ENCODE measurements at regions not wholly inside any gene's neighbourhood (a gene's known extent, or its start where the extent isn't known, plus 50 kb on each side); places are given as distances from the start of the nearest gene placed in this dataset.
"Not testable (repeated sequence)": the region's sequence is repeated elsewhere in the genome, so short reads cannot be mapped to it uniquely, and the experiment has no call there.

- intact Hi-C loops (cut with DNase I): no loop called here
- no peak for DNase-seq
- WGBS, 2 donors: 39 to 48% methylated on average over 3 of the region's 3 CpGs
- no peak for TF ChIP-seq POLR2A (IDR thresholded peaks at IDR 0.05)
- Histone ChIP-seq H3K27ac (peak overlapping the region in 1 of 4 donors; percentile 26), H3K27me3 (no peaks in the 10 kb centered on the region), H3K4me1 (peaks cover 0 to 27% (median 0%) of the 10 kb centered on the region in 3 donors), H3K36me3 (no peaks in the 10 kb centered on the region), H3K4me3 (no peak overlapping the region), H3K9me3 (no peaks in the 10 kb centered on the region)
Measured at GRCh38 chr3:118536764-118537163, 497.9 kb downstream of the IGSF11 start.

DNA sequence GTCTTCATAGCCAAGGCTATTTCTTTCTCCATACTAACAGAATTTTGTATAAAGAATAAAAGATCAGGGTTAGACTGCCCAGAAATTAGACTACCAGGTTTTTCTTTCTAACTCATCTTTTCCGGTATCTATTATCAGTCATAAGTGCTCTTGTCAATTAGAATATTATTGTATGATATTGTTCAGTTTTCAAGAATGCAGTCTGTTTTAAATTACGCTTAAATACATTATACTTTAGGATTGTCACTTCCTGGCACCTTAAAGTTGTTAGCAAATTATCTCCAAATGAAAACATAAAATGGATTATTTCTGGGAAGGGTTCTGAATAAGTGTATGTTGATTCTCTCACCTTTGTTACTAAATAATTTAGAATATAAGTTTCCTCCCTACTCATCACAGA, 497.2 kb downstream of the IGSF11 start:
- no peak overlapping the region for H3K4me3 ChIP-seq
- DNase-seq: no peak
- intact Hi-C loops (cut with DNase I): no loop called here
- H3K9me3 ChIP-seq: no peaks in the 10 kb centered on the region
- WGBS, 2 donors: 81 to 90% methylated on average over 2 of the region's 2 CpGs
- peak overlapping the region in 1 of 4 donors; percentile 26 for H3K27ac ChIP-seq
- TF ChIP-seq, protein P1, sequence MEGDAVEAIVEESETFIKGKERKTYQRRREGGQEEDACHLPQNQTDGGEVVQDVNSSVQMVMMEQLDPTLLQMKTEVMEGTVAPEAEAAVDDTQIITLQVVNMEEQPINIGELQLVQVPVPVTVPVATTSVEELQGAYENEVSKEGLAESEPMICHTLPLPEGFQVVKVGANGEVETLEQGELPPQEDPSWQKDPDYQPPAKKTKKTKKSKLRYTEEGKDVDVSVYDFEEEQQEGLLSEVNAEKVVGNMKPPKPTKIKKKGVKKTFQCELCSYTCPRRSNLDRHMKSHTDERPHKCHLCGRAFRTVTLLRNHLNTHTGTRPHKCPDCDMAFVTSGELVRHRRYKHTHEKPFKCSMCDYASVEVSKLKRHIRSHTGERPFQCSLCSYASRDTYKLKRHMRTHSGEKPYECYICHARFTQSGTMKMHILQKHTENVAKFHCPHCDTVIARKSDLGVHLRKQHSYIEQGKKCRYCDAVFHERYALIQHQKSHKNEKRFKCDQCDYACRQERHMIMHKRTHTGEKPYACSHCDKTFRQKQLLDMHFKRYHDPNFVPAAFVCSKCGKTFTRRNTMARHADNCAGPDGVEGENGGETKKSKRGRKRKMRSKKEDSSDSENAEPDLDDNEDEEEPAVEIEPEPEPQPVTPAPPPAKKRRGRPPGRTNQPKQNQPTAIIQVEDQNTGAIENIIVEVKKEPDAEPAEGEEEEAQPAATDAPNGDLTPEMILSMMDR (IDR thresholded peaks at IDR 0.05): no peak
- no peak for TF ChIP-seq POLR2A (IDR thresholded peaks at IDR 0.05)
- H3K36me3 ChIP-seq: no peaks in the 10 kb centered on the region
- no peaks in the 10 kb centered on the region for H3K27me3 ChIP-seq
- peaks cover 0 to 32% (median 0%) of the 10 kb centered on the region in 3 donors for H3K4me1 ChIP-seq

DNA sequence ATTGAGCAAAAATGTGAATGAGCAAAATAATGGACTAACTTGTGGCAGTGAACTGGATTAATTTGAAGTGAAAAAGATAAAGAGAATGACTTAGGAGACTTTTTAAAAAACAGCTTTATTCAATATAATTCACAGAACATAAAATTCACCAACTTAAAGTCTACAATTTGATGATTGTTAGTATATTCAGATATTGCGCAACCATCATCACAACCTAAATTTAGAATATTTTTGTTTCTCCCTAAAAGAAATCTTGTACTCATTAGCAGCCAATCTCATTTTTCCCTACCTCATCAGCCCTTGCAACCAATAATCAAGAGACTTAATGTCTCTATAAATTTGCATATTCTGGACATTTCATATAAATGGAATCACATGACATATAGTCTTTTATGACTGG, 496.5 kb downstream of the IGSF11 start:
- no peak overlapping the region for H3K4me3 ChIP-seq
- peaks cover 0 to 32% (median 0%) of the 10 kb centered on the region in 3 donors for H3K4me1 ChIP-seq
- H3K36me3 ChIP-seq: no peaks in the 10 kb centered on the region
- no peak overlapping the region for H3K27ac ChIP-seq
- WGBS, 2 donors: 93 to 100% methylated on average over 1 of the region's 1 CpG
- H3K9me3 ChIP-seq: no peaks in the 10 kb centered on the region
- intact Hi-C loops (cut with DNase I): no loop called here
- TF ChIP-seq, protein P1 (IDR thresholded peaks at IDR 0.05): no peak
- no peak for TF ChIP-seq POLR2A (IDR thresholded peaks at IDR 0.05)
- no peaks in the 10 kb centered on the region for H3K27me3 ChIP-seq
- no peak for DNase-seq

GRCh38 chr3:118539820-118540447, 494.7 kb downstream of the IGSF11 start:
- H3K27me3 ChIP-seq; DNase-seq; H3K4me3 ChIP-seq; H3K36me3 ChIP-seq; H3K9me3 ChIP-seq; intact Hi-C loops (cut with DNase I): not testable (repeated sequence)
- H3K4me1 ChIP-seq: peaks cover 0 to 45% (median 4%) of the 10 kb centered on the region in 3 donors
- 77 to 81% methylated on average over 13 of the region's 13 CpGs for WGBS, 2 donors
- H3K27ac ChIP-seq: peak overlapping the region in 1 of 4 donors; percentile 13

- intact Hi-C loops (cut with DNase I); H3K36me3 ChIP-seq; DNase-seq; H3K4me3 ChIP-seq; H3K9me3 ChIP-seq; H3K27me3 ChIP-seq: not testable (repeated sequence)
- Histone ChIP-seq H3K4me1 (peaks cover 0 to 50% (median 4%) of the 10 kb centered on the region in 3 donors), H3K27ac (peak overlapping the region in 1 of 4 donors; percentile 63)
- WGBS, 2 donors: 35 to 50% methylated on average over 1 to 2 of the region's 5 CpGs
Measured at GRCh38 chr3:118540448-118540821, 494.2 kb downstream of the IGSF11 start.

DNA sequence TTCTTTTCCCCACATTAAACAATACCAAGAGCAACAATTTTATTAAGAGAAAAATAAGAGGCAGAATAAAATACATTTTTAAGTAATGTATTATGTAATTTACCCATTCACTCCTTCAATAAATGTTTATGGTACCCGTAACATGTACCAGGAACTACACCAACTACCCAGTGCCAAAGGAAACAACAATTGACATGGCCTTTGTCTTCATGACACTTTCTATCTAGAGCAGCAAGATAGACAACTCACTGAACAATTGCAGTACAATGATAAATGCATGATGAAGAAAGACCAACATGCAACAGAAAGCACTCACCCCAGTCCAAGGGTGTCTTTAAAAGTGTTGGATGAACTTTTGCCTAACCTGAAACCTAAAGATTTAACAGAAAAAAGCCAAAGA, 493.8 kb downstream of the IGSF11 start:
- TF ChIP-seq, protein P1 (IDR thresholded peaks at IDR 0.05): no peak
- no peaks in the 10 kb centered on the region for H3K9me3 ChIP-seq
- no peak overlapping the region for H3K4me3 ChIP-seq
- no peaks in the 10 kb centered on the region for H3K36me3 ChIP-seq
- H3K4me1 ChIP-seq: peaks cover 0 to 50% (median 4%) of the 10 kb centered on the region in 3 donors
- intact Hi-C loops (cut with DNase I): no loop called here
- DNase-seq: no peak
- peak overlapping the region in 2 of 4 donors; percentile 34 to 63 for H3K27ac ChIP-seq
- 38 to 63% methylated on average over 1 of the region's 1 CpG for WGBS, 2 donors
- no peaks in the 10 kb centered on the region for H3K27me3 ChIP-seq

DNA sequence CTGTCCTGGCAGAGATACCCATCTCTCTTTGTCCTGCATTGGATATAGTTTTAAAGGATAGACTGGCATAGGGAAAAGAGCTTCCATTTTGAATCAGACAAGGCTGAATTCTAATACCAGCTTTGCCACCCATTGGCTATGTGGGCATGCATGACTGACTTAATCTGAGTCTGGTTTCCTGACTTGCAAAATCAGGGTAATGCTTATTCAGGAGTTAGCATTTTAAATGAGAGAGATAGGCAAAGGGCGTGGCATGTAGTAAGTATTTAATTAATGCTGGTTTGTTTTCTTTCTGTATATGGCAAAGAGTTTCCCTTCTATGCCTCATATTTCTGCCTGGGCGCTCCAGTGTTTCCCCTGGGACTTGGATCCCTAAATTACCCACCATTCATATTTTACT, 492.9 kb downstream of the IGSF11 start:
- peaks cover 0 to 40% (median 4%) of the 10 kb centered on the region in 3 donors for H3K4me1 ChIP-seq
- DNase-seq: no peak
- no peaks in the 10 kb centered on the region for H3K9me3 ChIP-seq
- 59 to 80% methylated on average over 2 of the region's 2 CpGs for WGBS, 2 donors
- H3K27me3 ChIP-seq: no peaks in the 10 kb centered on the region
- peak overlapping the region in 3 of 4 donors; percentile 19 to 63 (median 34) for H3K27ac ChIP-seq
- no peak overlapping the region for H3K4me3 ChIP-seq
- H3K36me3 ChIP-seq: no peaks in the 10 kb centered on the region
- intact Hi-C loops (cut with DNase I): no loop called here
- TF ChIP-seq, protein P1 (IDR thresholded peaks at IDR 0.05): no peak
- no peak for TF ChIP-seq POLR2A (IDR thresholded peaks at IDR 0.05)
